KBM-7 (cell line): ENCODE measurements at regions not wholly inside any gene's neighbourhood (a gene's known extent, or its start where the extent isn't known, plus 50 kb on each side); places are given as distances from the start of the nearest gene placed in this dataset.
"Not testable (repeated sequence)": the region's sequence is repeated elsewhere in the genome, so short reads cannot be mapped to it uniquely, and the experiment has no call there.

Experiments
- DNase-seq: peaks from one replicate; pipeline ENCODE4 v3.0.0-alpha.2; 2015
- in situ Hi-C: fragments of 300-500 bp; cut with MboI; formaldehyde crosslinking; loops from 2 replicates; pipeline ENCODE4 v1.14.3; 2020; ENCODE audit warnings: low sequenced_read_pairs, low pct_unique_long_range_greater_than_20kb, mixed read lengths

DNA sequence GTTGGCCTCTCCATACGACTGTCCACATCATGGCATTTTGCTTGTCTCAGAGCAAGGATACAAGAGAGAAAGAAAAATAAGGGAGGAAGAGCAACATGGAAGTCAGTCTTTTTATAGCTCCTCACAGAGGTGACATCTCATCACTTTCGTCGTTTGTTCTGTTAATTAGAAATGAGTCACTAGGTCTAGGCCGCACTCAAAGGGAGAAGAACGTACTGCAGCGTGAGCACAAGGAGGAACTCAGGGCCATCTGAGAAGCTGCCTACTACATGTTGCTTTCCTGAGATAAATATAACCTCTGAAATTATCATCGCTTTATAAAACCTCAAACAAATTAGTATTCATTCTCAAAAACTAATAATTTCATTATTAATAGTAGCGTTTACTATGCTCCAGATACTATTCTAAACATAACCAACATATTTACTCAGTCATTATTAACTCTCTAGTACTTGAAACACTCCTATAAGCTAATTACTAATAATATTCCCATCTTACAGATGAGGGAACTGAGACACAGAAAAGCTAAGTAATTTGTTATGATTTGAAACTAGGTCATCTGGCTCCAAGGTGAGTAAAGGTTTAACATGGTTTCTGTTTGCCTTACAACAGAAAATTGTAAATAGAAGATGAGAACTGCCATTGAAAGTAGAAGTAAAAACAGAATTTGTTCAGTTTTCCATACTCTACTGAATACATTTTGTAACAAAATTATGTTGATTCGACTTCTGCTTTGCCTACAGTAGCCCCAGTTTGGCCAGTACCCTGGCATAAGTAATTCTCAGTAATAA, 213.2 kb upstream of the UGT8 start:
- DNase-seq = no peak
- in situ Hi-C loops = loop anchor here (25.0 kb wide), 1 partner anchor 277 kb away; no protein-coding TSS in a partner anchor

DNA sequence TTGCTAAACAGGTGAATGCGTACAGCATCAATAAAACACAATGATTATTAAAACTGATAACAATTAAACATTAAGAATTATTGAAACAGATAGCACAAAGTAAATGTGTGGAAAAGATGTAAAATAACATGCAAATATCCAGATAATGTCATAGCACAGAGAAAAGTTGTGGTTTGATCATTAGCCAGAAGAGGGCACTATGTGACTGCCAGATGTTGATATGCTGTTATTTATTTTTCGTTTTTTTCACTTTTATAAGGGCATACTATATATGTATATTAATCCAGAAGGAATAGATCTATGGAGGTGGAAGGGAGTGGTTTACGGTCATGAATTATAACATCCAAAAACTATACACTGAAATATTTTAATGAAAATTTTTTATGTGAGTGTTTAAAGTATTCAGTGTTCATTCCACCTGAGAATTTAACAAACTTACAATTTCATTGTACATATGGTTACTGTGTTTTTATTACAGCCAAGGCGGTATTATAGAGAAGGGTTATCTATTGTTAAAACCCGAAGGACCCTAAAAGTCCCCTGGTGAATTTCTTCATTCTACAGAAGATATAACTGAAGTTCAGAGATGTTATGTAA, 211.9 kb upstream of the UGT8 start:
- DNase-seq = peak; percentile 38
- in situ Hi-C loops = loop anchor here (25.0 kb wide), 1 partner anchor 276 kb away; no protein-coding TSS in a partner anchor

DNA sequence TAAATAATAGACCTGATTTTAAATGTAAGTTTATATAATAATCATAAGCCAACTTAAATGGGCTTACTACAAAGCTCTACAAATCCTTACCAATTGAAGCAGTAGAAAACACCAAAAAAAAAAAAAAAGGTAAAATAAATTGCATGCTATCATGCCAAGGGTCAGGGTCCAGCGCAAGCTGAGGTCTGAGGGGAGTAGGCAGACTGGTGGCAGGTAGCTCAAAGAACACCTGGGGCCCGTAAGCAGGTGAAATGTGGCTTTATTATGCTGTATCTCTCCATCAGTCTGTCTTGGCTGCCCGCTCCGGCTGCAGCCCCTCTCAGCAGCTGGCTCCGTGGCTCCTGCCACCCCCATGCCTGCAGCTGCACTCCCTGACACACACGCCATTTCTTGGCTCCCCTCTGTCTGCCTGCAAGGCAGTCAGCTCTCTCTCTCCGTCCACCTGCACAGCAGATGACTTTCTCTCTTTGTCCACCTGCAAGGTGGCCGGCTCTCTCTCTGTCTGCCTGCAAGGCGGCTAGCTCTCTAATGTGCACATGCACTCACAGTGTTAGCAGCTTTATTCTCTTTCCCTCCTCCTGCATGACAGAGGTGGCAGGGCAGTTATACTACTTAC, 209.4 kb upstream of the UGT8 start:
- DNase-seq = no peak
- in situ Hi-C loops = loop anchor here (25.0 kb wide), 1 partner anchor 273 kb away; no protein-coding TSS in a partner anchor

DNA sequence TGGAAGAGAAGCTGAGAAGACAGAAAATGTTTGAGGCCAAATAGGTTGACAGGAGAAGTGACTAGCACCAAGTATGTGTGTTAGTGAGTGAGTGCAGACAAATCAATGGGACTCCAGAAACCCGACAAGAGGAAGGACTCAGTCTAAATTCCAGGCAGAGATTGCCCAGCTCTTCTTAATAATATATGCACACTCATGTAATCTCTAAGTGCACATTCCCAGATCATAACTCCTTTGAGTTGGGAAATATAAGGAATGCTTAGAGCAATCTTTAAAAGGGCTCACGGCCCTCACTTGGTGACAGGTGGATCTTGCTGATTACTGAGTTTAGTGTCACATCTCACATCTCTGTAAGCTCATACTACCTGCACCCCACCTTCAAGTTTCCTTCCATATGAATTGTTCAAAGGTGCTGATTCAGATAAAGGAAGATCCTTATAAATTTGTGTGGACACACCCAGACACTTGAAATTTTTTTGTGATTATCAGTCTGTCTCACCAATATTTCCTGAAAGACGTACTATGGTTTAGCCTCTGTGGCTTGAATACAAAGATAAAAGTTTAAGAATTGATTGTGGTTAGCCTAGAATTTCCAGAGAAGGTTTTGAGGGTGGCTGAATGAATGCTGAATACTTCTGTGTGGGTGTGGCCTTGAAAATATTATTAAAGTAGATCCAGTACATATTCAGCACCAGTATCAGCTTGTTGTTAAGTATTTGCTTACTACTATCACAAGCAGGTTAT, 205.1 kb upstream of the UGT8 start:
- in situ Hi-C loops = loop anchor here (25.0 kb wide), 1 partner anchor 269 kb away; no protein-coding TSS in a partner anchor

DNA sequence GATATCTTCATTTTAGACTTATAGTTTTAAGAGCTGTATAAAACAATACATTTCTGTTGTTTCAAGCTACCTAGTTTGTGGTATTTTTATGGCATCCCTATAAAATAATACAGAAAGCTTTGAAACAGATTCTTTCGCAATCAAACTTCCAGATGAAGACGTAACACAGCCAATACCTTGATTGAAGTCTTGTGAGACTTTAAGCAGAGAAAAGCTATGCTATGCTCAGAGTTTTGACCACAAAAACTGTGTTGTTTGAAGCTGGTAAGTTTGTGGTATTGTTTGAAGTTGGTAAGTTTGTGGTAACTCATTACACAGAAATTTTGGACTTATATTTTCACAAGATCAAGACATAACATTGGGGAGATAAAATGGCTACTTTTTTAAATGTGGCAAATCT, 201.8 kb upstream of the UGT8 start:
- no peak for DNase-seq
- in situ Hi-C loops = loop anchor here (25.0 kb wide), 1 partner anchor 265 kb away; no protein-coding TSS in a partner anchor

More for the DNA sequence above, 205.1 kb upstream of the UGT8 start:
- no peak for DNase-seq

DNA sequence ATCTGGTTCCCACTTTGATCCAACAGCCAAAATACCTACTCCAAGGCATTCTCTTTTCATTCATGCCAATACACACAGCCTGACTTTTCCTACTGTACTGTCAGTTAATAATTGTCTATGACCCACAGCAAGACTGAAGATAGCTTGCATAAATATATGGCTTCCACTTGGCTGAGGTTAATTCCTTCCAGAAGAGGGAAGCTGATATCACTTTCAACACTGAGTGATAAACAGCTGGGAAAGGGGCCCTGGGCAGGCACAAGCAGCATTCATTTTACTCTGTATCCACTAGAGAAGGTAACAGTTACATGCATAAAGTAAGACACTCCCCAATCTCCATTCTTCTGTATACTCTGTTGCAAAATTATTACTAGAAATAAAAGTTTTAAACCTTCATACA, 200.2 kb upstream of the UGT8 start:
- in situ Hi-C loops = loop anchor here (25.0 kb wide), 1 partner anchor 264 kb away; no protein-coding TSS in a partner anchor
- no peak for DNase-seq

DNA sequence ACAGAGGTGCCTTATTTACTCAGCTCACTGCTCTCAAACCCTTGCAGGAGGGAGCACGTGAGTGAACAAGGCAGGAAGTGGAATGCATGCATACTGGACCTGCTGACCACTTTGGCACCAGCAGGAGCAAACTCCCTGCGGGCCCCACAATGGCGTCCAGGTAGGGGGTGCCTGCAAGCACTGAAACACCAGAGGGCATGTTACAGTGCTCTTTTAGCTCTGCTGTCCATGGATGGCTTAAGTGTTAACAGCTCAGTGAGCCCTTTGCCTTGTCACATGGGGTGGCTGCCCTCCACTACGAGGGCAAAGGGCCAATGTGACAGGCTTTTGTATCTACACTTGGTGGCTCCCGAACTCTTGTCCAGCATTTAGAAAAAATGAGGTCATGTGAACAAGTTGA, 199.5 kb upstream of the UGT8 start:
- in situ Hi-C loops = loop anchor here (25.0 kb wide), 1 partner anchor 263 kb away; no protein-coding TSS in a partner anchor
- DNase-seq = no peak

DNA sequence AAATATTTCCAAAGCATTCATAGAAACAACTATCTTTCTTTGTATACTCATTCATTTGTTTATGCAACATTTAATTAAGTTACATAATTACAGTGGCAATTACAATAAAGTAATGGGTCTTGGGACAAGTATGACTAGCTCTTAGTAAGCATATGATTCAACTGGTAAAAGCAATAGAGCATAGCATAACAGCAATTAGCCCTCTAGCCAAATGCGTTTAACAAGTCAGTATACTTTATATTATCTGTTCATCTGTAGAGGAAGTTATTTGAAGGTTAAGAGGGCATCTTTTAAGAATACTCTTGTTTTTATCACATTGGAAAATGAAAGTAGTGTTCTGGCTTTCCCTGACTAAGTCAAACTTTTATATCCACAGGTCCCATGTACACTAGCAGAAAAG, 198.1 kb upstream of the UGT8 start:
- no peak for DNase-seq
- in situ Hi-C loops = no loop called here

DNA sequence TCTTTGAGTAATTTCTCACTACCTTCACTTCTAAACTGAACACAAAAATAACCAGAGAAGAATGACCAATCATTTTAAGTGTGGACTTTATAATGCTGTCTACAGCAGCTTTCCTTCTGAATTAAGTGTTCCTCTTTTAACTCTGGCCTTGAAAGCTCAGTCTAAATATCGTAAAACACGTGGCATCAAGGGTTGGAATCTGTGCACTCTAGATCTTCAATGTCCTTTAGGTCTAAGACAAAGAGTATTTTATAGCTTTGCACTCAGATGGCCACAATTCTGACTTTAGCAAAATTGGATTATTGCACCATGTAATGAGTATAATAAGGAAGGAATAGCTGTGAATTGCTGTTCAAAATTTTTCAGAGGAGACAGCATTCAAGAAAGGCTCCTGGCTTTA, 197.1 kb upstream of the UGT8 start:
- in situ Hi-C loops = no loop called here
- DNase-seq = no peak

DNA sequence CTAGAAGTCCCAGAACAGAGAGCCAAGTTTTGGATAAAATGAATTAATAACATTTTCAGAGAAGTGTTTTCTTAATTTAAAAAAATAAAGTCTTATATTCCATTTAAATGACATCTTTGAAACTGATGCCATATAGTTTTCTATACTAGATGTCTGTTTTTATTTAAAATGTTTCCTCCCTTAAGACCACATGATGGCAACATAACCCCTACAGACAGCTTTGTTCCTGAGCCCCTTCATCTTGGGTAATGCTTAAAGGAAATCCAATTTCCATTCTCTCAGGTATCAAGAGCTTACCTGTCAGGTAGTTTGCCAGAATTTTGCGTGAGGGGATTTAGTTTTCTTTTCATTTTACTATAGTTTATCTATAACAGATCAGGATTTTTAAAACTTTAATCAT, 181.4 kb upstream of the UGT8 start:
- in situ Hi-C loops = no loop called here
- DNase-seq = no peak

DNA sequence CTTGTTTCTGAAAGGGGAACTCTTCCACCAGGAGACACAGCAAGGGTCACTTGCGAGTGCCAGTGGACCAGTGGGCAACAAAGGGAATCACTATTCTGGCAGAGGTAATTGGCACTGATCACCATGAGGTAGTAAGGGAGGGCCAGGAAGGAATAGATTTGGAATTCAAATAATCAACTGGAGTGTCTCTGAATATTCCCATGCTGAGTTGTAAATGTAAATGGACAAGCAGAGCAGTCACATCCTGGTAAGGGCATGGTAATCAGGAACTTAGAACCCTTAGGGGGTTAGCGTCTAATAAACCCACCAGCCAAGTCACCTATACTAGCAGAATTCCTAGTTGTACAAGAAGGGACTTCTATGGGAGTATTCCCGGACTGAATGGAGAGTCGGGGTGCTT, 178.5 kb upstream of the UGT8 start:
- in situ Hi-C loops = no loop called here
- no peak for DNase-seq

DNA sequence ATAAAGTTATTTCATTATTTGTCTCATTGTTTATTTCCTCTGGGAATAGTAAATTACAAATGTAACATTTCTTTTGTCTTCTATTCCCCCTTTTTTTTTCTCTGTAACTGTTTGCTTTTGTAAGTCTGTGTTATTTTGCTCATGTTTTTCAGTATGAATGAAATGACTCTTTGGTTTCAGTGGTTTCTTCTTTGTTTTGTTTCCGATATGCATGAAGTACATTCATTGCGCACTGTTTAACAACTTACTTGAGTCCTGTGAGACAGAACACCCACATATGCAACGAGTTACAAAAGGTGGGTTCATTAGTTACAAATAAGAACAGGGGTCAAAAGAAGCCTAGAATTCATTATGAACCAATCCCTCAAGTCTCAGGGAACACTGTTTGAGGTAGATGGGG, 175.0 kb upstream of the UGT8 start:
- in situ Hi-C loops = no loop called here

DNA sequence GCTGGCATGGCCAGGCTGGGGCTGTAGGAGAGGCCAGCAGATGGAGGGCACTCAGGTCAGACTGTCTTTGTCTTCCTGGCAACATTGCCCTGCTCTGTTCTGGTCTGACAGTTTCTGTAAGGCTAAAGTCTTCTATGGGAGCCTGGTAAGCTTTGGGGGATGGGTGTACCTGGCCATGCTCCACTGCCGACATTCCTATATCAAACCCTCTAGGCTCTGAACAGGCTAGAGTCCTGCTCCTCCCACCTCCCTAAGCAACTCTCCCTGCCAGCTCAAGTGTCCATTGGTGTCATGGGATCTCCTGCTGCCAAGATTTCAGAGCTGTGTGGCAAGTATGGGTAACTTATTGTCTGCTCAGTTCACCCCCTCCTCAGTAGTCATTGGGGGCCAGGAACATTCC, 163.5 kb upstream of the UGT8 start:
- in situ Hi-C loops = no loop called here
- DNase-seq = no peak

More for the DNA sequence above, 175.0 kb upstream of the UGT8 start:
- no peak for DNase-seq

DNA sequence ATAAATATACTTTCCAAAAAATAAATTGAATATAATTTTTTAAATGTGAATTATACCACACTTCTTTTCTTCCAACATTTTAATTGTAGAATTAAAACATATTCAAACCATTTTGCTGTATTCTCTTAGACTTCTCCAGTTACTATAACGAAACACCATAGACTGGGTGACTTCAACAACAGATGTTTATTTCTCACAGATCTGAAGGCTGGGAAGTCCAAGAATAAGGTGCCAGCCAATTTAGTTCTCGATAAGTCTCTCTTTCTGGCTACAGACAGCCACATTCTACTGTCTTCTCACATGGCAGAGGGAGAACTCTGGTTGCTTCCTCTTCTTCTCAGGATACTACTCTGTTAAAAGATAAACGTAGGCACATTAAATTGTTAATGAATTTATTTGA, 155.8 kb upstream of the UGT8 start:
- in situ Hi-C loops = no loop called here
- no peak for DNase-seq

DNA sequence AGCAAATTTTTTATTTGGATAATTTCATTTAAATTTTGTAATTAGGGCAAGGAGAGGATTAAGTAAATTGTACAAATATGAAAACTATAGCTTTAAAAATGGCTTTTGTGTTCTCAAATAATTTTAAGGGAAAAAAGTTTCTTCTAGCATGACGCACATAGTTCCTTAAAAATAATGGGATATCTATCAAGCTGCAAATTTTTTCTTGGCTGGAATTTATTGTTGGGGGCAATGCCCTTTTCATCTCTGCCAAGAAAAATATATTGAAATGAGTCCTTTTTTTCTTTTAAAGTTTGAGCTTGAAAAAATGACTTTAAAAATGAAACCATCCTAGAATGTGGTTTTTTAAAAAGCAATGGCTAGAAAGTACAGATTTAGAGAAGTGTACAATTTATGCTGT, 154.4 kb upstream of the UGT8 start:
- in situ Hi-C loops = no loop called here
- DNase-seq = no peak

DNA sequence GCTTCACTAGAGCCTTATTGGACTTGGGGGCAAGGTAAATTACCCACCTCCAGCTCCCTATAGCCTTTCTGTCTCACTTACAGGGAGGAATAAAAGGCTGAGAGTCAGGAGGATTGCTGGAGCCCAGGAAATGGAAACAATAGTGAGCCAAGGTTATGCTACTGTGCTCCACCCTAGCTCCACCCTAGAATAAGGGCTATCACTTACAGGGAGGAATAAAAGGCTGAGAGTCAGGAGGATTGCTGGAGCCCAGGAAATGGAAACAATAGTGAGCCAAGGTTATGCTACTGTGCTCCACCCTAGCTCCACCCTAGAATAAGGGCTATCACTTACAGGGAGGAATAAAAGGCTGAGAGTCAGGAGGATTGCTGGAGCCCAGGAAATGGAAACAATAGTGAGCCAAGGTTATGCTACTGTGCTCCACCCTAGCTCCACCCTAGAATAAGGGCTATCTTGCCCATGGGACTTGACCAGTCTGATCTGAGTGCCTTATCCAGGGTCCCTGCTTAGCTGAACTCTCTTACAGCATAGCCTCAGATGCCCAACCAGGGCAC, 150.6 kb upstream of the UGT8 start:
- in situ Hi-C loops, DNase-seq: not testable (repeated sequence)

DNA sequence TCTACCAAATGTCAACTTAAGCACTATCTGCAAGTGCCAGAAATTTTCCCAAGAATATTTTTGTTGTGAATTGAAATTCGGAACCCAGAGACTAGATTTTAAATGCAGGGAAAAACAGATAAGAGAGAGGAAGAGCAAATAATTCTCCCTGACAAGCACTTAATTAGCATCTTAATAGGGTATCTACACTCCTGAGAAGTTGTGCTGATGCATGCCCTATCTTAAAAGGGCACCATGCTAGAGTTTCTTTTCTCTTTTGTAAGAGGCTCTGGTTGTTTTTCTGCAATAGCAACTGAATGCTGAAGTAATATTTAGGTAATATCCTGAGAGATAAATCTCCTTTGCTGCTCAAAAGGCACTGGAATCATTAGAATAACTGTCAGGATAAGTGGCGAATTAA, 139.9 kb upstream of the UGT8 start:
- no peak for DNase-seq
- in situ Hi-C loops = no loop called here

DNA sequence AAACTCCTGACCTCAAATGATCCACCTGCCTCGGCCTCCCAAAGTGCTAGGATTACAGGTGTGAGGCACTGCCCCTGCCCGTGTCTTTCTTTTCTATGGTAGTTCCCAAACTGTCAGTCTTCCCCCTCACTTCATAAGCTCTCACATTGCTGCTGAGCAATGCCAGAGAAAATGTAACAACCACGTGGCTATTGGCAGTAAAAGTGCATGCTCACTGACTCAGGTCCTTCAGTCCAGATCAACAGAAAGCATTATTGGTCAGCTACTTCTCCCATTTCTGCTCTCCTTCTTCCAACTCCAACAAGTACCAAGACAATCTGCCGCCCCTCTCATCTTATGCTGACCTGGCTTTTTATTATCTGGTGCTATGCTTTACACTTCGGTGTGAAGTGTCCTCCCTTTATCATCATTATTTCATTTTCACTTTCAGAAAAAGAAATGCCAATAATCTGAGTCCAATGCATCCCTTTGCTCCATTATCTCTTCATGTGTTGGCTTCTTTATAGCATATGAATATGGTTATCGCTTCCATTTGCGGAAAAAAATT, 133.8 kb upstream of the UGT8 start:
- in situ Hi-C loops = no loop called here
- no peak for DNase-seq

DNA sequence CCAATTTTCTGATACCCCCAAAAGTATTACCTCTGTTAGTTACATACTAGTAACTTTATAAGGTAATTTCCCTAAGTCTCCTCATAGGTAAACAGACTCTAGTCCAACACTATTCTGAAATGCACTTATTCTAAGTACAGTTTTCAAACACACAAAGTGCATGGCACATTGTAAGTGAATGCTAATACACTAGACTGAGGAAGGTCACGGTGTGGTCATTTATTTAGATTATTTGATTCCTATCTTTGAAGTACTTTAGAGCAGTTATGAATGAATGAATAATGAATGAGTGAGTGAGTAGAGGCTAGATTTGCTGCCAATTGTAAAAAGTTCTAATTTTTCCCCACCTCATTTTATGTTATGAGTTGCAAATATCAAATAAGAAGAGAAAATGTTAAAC, 132.8 kb upstream of the UGT8 start:
- in situ Hi-C loops = no loop called here

More for the DNA sequence above, 132.8 kb upstream of the UGT8 start:
- no peak for DNase-seq
